ENCODE measurements at regions not wholly inside any gene's neighbourhood (a gene's known extent, or its start where the extent isn't known, plus 50 kb on each side); places are given as distances from the start of the nearest gene placed in this dataset.

GRCh38 chr20:51202304-51202703, 179.4 kb upstream of the KCNG1 start:
- TF ChIP-seq CTCF (optimal IDR thresholded peaks at IDR 0.05 in 1 of 3, IDR thresholded peaks at IDR 0.05 in 1 of 3, conservative IDR thresholded peaks at IDR 0.05 in 1 of 3; ENCODE audit: extremely low read depth in 1 of 3, insufficient read depth in 2 of 3, low read length in 3 of 3) (no peak), EZH2 (IDR thresholded peaks at IDR 0.05; ENCODE audit: low read length) (no peak)
